ENCODE measurements at regions not wholly inside any gene's neighbourhood (a gene's known extent, or its start where the extent isn't known, plus 50 kb on each side); places are given as distances from the start of the nearest gene placed in this dataset.

DNA sequence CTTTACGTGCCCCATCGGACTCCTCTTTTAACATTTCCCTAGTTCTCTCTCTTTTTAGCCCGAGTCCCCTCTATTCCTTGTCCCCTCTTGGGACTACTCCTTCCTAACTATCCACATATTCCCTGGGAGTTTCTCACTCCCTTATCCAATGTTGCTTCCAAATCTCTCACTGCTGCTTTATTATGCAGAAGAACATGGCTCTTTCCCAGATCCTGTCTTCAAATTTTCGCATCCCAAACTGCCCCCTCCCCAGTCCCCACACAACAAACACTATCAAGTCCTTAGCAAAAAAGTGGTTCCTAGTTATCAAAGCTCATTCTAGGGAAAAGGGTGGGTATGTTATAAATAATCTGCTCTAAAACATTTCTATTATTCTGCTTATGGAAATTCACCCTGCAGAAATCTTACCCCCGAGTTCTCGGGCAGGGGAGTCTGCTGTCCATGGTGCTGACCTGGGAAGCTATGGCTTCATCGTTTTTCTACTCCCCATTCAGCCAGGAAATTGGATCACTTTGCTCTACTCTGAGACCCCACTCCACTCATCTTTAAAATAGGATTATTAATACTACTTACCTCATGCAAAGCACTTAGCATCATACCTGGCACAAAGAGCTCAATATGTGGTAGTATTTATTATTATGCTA, 393.5 kb downstream of the BUD13 start:
- peaks cover 12% of the 10 kb centered on the region for H3K27me3 Mint-ChIP-seq
- H3K27ac Mint-ChIP-seq: no peak overlapping the region
- DNase-seq (ENCODE audit: extremely low spot score, unreplicated experiment): no peak
- H3K4me3 Mint-ChIP-seq: no peak overlapping the region
- no peaks in the 10 kb centered on the region for H3K36me3 Mint-ChIP-seq
- TF ChIP-seq, protein P1, sequence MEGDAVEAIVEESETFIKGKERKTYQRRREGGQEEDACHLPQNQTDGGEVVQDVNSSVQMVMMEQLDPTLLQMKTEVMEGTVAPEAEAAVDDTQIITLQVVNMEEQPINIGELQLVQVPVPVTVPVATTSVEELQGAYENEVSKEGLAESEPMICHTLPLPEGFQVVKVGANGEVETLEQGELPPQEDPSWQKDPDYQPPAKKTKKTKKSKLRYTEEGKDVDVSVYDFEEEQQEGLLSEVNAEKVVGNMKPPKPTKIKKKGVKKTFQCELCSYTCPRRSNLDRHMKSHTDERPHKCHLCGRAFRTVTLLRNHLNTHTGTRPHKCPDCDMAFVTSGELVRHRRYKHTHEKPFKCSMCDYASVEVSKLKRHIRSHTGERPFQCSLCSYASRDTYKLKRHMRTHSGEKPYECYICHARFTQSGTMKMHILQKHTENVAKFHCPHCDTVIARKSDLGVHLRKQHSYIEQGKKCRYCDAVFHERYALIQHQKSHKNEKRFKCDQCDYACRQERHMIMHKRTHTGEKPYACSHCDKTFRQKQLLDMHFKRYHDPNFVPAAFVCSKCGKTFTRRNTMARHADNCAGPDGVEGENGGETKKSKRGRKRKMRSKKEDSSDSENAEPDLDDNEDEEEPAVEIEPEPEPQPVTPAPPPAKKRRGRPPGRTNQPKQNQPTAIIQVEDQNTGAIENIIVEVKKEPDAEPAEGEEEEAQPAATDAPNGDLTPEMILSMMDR (conservative IDR thresholded peaks at IDR 0.05): no peak
- peaks cover 7% of the 10 kb centered on the region for H3K4me1 Mint-ChIP-seq (ENCODE audit: unreplicated experiment)
- no peaks in the 10 kb centered on the region for H3K9me3 Mint-ChIP-seq

DNA sequence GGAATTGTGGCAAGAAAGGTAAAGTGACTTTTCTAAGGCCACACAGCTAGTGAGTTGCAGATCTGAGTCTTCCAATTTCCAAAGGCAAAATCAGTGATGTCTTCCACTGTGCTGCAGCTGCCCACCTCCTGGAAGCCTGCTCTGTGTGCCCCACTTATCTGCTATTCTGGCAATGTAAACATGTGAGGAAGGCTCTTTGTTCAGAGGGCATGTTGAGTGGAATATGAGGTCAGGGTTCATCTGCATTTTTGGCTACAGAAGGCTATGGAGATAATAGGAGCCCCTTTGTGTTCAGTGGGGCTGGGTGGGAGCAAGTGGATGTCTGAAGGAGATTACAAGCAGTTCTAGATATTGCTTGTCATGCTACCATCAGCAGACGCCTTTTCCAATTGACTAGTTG, 396.2 kb downstream of the BUD13 start:
- H3K4me1 Mint-ChIP-seq (ENCODE audit: unreplicated experiment): peaks cover 11% of the 10 kb centered on the region
- no peak overlapping the region for H3K4me3 Mint-ChIP-seq
- H3K27me3 Mint-ChIP-seq: peaks cover 25% of the 10 kb centered on the region
- no peaks in the 10 kb centered on the region for H3K36me3 Mint-ChIP-seq
- no peak overlapping the region for H3K27ac Mint-ChIP-seq
- H3K9me3 Mint-ChIP-seq: no peaks in the 10 kb centered on the region
- TF ChIP-seq, protein P1 (conservative IDR thresholded peaks at IDR 0.05): no peak
- DNase-seq (ENCODE audit: extremely low spot score, unreplicated experiment): no peak

DNA sequence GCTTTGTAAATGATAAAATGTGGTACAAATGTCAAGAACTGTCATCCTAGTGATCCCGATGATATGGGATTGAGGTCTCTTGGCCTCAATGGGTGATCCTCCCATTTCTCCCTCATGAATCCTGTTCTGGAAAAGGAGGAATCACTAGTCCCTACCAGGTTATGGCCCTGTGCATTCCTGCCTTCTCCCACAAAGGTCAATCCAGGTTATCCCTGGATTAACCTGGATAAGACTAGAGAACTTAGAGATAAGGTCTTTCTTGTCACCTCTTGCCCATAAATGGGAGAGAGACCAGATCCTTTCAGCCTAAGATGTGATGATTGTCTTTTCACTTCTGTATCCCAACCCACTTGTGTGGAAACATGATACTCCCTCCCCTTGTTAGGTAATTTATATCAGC, 396.7 kb downstream of the BUD13 start:
- TF ChIP-seq, protein P1 (conservative IDR thresholded peaks at IDR 0.05): no peak
- H3K27ac Mint-ChIP-seq: no peak overlapping the region
- DNase-seq (ENCODE audit: extremely low spot score, unreplicated experiment): no peak
- no peaks in the 10 kb centered on the region for H3K36me3 Mint-ChIP-seq
- H3K4me3 Mint-ChIP-seq: no peak overlapping the region
- H3K27me3 Mint-ChIP-seq: peaks cover 23% of the 10 kb centered on the region
- H3K9me3 Mint-ChIP-seq: no peaks in the 10 kb centered on the region
- H3K4me1 Mint-ChIP-seq (ENCODE audit: unreplicated experiment): peaks cover 11% of the 10 kb centered on the region

DNA sequence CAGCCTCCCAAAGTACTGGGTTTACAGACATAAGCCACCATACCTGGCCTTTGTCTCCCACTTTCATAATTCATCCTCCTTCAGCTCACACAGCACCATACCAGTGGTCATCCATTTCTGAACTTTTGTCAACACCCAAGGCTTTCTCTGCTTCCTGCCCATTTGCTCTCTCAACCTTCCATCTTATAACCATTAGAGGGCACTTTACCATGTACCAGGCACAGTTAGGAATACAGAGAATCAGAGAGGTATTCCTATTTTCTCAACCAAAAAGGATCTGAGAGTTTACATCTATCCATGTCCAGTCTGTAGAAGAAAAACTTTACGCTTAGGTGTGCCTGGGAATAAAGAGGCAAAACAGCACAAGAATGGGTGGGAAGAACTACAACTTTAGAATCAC, 397.6 kb downstream of the BUD13 start:
- H3K4me3 Mint-ChIP-seq: no peak overlapping the region
- TF ChIP-seq, protein P1 (conservative IDR thresholded peaks at IDR 0.05): no peak

DNA sequence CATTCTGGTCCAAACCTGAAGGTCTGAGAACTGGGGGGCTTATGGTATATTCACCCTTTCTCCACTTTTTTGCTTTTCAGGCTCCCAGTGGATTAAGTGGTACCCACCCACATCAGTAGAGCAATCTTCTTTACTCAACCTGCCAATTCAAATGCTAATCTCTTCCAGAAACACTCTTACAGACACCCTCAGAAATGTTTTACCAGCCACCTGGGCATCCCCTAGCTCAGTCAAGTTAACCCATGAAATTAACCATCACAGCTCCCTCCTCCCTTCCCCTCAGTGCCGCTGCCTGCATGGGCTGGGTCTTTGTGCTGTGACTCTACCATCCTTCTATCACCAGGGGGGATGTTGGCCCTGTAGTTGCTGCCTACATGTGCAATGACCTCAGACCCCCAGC, 398.7 kb downstream of the BUD13 start:
- H3K4me1 Mint-ChIP-seq (ENCODE audit: unreplicated experiment): peaks cover 8% of the 10 kb centered on the region
- no peaks in the 10 kb centered on the region for H3K36me3 Mint-ChIP-seq
- no peaks in the 10 kb centered on the region for H3K9me3 Mint-ChIP-seq
- H3K27ac Mint-ChIP-seq: no peak overlapping the region
- TF ChIP-seq, protein P1 (conservative IDR thresholded peaks at IDR 0.05): no peak
- peaks cover 22% of the 10 kb centered on the region for H3K27me3 Mint-ChIP-seq
- no peak for DNase-seq (ENCODE audit: extremely low spot score, unreplicated experiment)
- no peak overlapping the region for H3K4me3 Mint-ChIP-seq

More for the DNA sequence above, 397.6 kb downstream of the BUD13 start:
- Mint-ChIP-seq H3K4me1 (ENCODE audit: unreplicated experiment) (peaks cover 11% of the 10 kb centered on the region), H3K9me3 (no peaks in the 10 kb centered on the region), H3K27me3 (peaks cover 23% of the 10 kb centered on the region), H3K36me3 (no peaks in the 10 kb centered on the region), H3K27ac (no peak overlapping the region)
- no peak for DNase-seq (ENCODE audit: extremely low spot score, unreplicated experiment)

Measured in type B pancreatic cell (in vitro differentiated cells).